ENCODE measurements at regions not wholly inside any gene's neighbourhood (a gene's known extent, or its start where the extent isn't known, plus 50 kb on each side); places are given as distances from the start of the nearest gene placed in this dataset.
A peak's percentile ranks its signal among the peaks of the same experiment; 100 is the strongest.

- Histone ChIP-seq H3K4me1 (no peaks in the 10 kb centered on the region), H3K27me3 (peaks cover 0 to 27% (median 2%) of the 10 kb centered on the region in 4 donors), H3K9me3 (no peaks in the 10 kb centered on the region), H3K27ac (replicated peaks in 1 of 4) (no peak overlapping the region), H3K4me3 (no peak overlapping the region), H3K36me3 (no peaks in the 10 kb centered on the region)
- intact Hi-C loops (cut with DNase I), result no loop called here
- 86% methylated on average over 19 of the region's 22 CpGs for WGBS
- TF ChIP-seq EP300 (IDR thresholded peaks at IDR 0.05), result no peak
- TF ChIP-seq POLR2AphosphoS5 (IDR thresholded peaks at IDR 0.05), result no peak
- TF ChIP-seq POLR2A (IDR thresholded peaks at IDR 0.05; ENCODE audit: low read depth), result no peak
- TF ChIP-seq, protein P1, sequence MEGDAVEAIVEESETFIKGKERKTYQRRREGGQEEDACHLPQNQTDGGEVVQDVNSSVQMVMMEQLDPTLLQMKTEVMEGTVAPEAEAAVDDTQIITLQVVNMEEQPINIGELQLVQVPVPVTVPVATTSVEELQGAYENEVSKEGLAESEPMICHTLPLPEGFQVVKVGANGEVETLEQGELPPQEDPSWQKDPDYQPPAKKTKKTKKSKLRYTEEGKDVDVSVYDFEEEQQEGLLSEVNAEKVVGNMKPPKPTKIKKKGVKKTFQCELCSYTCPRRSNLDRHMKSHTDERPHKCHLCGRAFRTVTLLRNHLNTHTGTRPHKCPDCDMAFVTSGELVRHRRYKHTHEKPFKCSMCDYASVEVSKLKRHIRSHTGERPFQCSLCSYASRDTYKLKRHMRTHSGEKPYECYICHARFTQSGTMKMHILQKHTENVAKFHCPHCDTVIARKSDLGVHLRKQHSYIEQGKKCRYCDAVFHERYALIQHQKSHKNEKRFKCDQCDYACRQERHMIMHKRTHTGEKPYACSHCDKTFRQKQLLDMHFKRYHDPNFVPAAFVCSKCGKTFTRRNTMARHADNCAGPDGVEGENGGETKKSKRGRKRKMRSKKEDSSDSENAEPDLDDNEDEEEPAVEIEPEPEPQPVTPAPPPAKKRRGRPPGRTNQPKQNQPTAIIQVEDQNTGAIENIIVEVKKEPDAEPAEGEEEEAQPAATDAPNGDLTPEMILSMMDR (IDR thresholded peaks at IDR 0.05), result no peak
- DNase-seq (ENCODE audit: extremely low spot score), result peak; percentile 87
These were observed 278.8 kb upstream of the PPP2R2D start for GRCh38 chr10:131621784-131622624.

DNA sequence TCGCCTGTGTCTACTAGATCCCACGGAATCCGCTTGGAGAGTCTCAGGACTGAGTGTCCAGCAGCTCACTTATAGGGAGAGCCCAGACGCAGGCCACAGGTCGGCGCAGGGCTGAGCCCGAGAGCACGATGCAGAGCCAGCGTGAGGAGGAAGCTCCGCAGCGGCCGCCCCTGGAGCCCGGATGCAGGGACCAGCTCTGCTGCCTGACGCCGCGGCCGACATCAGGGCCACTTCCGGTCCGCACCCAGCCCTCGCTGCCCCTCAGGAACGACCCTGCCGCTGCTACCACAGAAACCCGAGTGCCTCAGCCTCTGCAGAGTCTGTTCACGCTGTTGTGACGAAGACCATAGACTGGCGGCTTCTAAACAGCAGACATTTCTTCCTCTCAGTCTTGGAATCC, 275.8 kb upstream of the PPP2R2D start:
- Histone ChIP-seq H3K36me3 (no peaks in the 10 kb centered on the region), H3K4me1 (no peaks in the 10 kb centered on the region), H3K27ac (replicated peaks in 1 of 4) (no peak overlapping the region), H3K27me3 (peaks cover 0 to 10% (median 0%) of the 10 kb centered on the region in 4 donors), H3K4me3 (no peak overlapping the region), H3K9me3 (peaks cover 0 to 5% (median 2%) of the 10 kb centered on the region in 4 donors)
- intact Hi-C loops (cut with DNase I), result no loop called here
- no peak for TF ChIP-seq POLR2AphosphoS5 (IDR thresholded peaks at IDR 0.05)
- TF ChIP-seq POLR2A (IDR thresholded peaks at IDR 0.05; ENCODE audit: low read depth), result no peak
- no peak for TF ChIP-seq EP300 (IDR thresholded peaks at IDR 0.05)
- TF ChIP-seq, protein P1 (IDR thresholded peaks at IDR 0.05), result no peak
- DNase-seq (ENCODE audit: extremely low spot score), result peak; percentile 78
- WGBS, result 88% methylated on average over 22 of the region's 26 CpGs

DNA sequence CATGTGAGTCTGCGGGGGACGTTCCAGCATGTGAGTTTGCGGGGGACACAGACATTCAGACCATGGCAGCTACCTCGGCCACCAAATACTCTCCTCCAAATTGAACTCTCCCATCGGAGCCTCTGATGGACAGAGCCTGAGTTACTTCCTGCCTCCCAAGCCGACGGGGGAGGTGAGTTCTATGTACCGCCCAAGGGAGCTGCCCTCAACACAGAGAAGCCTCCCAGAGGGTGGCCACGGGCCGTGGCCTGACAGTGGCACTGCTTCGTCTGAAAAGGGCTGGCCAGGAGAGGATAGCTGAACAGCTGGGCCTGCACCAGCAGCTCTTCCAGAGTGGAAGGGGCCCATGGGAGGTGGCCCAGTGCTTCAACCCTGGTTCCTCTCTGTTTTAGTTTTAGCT, 274.5 kb upstream of the PPP2R2D start:
- Histone ChIP-seq H3K27ac (replicated peaks in 1 of 4) (no peak overlapping the region), H3K4me1 (no peaks in the 10 kb centered on the region), H3K9me3 (peaks cover 0 to 5% (median 2%) of the 10 kb centered on the region in 4 donors), H3K36me3 (no peaks in the 10 kb centered on the region), H3K4me3 (no peak overlapping the region), H3K27me3 (peaks cover 0 to 9% (median 0%) of the 10 kb centered on the region in 4 donors)
- intact Hi-C loops (cut with DNase I), result no loop called here
- TF ChIP-seq EP300 (IDR thresholded peaks at IDR 0.05) (no peak), POLR2AphosphoS5 (IDR thresholded peaks at IDR 0.05) (no peak), POLR2A (IDR thresholded peaks at IDR 0.05; ENCODE audit: low read depth) (no peak)
- TF ChIP-seq, protein P1 (IDR thresholded peaks at IDR 0.05), result no peak
- WGBS, result 93% methylated on average over 11 of the region's 11 CpGs
- DNase-seq (ENCODE audit: extremely low spot score), result peak; percentile 86

DNA sequence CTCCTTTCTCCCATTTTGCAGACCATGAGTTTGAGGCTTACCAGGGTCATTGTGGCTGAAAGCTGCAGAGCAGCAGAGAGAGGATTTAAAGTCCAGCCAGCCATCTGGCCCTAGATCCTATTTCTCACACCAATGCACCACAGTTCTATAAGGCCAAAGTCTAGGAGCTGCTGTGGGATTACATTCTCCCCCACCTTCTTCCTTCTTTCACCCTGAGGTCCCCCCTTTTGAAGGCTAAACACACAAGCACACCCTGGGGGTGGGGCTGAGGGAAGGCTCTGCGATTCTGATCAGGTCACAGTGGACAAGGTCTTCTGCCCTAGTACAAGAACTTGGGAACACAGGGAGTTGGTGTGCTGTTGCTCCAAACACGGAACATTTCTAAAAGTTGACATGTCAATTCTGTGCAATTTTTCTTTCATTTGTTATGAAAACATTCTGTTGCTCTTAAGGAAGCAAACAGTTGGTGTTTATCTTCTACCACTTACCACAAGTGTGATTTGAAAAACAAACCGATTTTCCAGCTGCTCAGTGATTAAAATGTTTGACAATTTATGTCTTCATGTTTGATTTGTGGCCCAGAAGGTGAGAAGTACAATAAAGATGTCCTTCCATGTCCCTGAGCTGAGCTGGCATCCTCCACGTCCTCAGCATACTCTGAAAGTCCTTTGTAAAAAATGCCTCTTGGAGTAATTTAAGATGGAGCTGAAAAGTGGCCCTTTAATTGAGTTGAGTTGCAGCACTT, 271.6 kb upstream of the PPP2R2D start:
- Histone ChIP-seq H3K36me3 (no peaks in the 10 kb centered on the region), H3K27me3 (peaks cover 0 to 17% (median 0%) of the 10 kb centered on the region in 4 donors), H3K4me3 (no peak overlapping the region), H3K9me3 (peaks cover 0 to 5% (median 2%) of the 10 kb centered on the region in 4 donors), H3K27ac (replicated peaks in 1 of 4) (no peak overlapping the region), H3K4me1 (no peaks in the 10 kb centered on the region)
- WGBS, result 32% methylated on average over 4 of the region's 4 CpGs
- peak; percentile 81 for DNase-seq (ENCODE audit: extremely low spot score)
- intact Hi-C loops (cut with DNase I), result no loop called here
- TF ChIP-seq, protein P1 (IDR thresholded peaks at IDR 0.05), result no peak
- no peak for TF ChIP-seq POLR2AphosphoS5 (IDR thresholded peaks at IDR 0.05)
